Heart right ventricle (tissue), 16 donors: ENCODE measurements at regions not wholly inside any gene's neighbourhood (a gene's known extent, or its start where the extent isn't known, plus 50 kb on each side); places are given as distances from the start of the nearest gene placed in this dataset.
A peak's percentile ranks its signal among the peaks of the same experiment; 100 is the strongest.

Experiments used
- ATAC-seq, 8 donors: fragments of 200-7000 bp; cut with Tn5 transposase; one replicate each; pipeline ENCODE4 v1.9.1; 2020; ENCODE audit warnings: mild to moderate bottlenecking in 8 of 8, moderate library complexity in 8 of 8, moderate number of reproducible peaks in 1 of 8
- DNase-seq, 2 donors: peaks; one replicate each; pipeline ENCODE4 v3.0.0-alpha.2; 2020
- H3K27ac ChIP-seq, 10 donors: fragments of 200-600 bp; sonication (generic) in 2 of 10; one replicate each; pipeline versions ENCODE4 v1.5.0 to v1.8.0; 2020 to 2022; ENCODE audit warnings: mild to moderate bottlenecking in 3 of 10
- H3K27me3 ChIP-seq, 7 donors: fragments of 200-600 bp; one replicate each; pipeline ENCODE4 v1.8.0; 2021 to 2022; ENCODE audit warnings: mild to moderate bottlenecking in 2 of 7
- H3K36me3 ChIP-seq, 9 donors: fragments of 200-600 bp; sonication (generic) in 1 of 9; one replicate each; pipeline versions ENCODE4 v1.5.0 to v1.8.0; 2020 to 2022; ENCODE audit warnings: mild to moderate bottlenecking in 2 of 9
- H3K4me1 ChIP-seq, 9 donors: fragments of 200-600 bp; sonication (generic) in 1 of 9; one replicate each; pipeline versions ENCODE4 v1.5.0 to v1.8.0; 2020 to 2022; ENCODE audit warnings: mild to moderate bottlenecking in 4 of 9
- H3K4me3 ChIP-seq, 10 donors: fragments of 200-600 bp; sonication (generic) in 2 of 10; one replicate each; pipeline versions ENCODE4 v1.5.0 to v1.8.0; 2020 to 2022; ENCODE audit warnings: mild to moderate bottlenecking in 7 of 10, moderate library complexity in 2 of 10
- H3K9me3 ChIP-seq, 11 donors: fragments of 200-600 bp in 10 of 11; sonication (generic) in 2 of 11; one replicate each; pipeline versions ENCODE4 v1.5.0 to v1.8.0; 2013 to 2022; ENCODE audit warnings: mild to moderate bottlenecking in 2 of 11, control low read depth in 1 of 11, moderate library complexity in 1 of 11
- CTCF ChIP-seq, 9 donors: fragments of 200-600 bp; sonication (generic) in 2 of 9; IDR thresholded peaks; one replicate each; pipeline versions ENCODE4 v1.5.0 to v1.8.0; 2021 to 2022; ENCODE audit warnings: antibody characterized with exemption in 9 of 9, mild to moderate bottlenecking in 5 of 9, moderate library complexity in 1 of 9
- WGBS, 2 donors: extraction: QIAGEN DNeasy Blood & Tissue Kit; methylation state at CpG; one replicate each; pipeline ENCODE4 v1.1.7; 2013; ENCODE audit warnings: inconsistent platforms in 1 of 2; 5-methylcytosine and 5-hydroxymethylcytosine counted together
- intact Hi-C, 10 donors: fragments of 100-400 bp; cut with DNase I; formaldehyde crosslinking; loops; one replicate each; pipeline versions ENCODE4 v1.11.1 to v1.14.2; 2022
- donor health status: Arrhythmogenic right ventricular cardiomyopathy.
- donor health status: ischemic (EF 13 %, LVEDD 7.1; RV severe dilation, severe dysfunction).
- donor health status: healthy with polysubstance abuse.
- donor health status: DM: no; HTN: yes; CAD: no.
- donor health status: DM: no; HTN: no; CAD: no.
- donor health status: ischemic (EF 25% LVEDD 6.9; RV normal size, moderate dysfunction).
- donor health status: ischemic (EF 25% LVEDD 5.7; RV mildly dilated, moderate dysfunction).
- donor health status: healthy.
- donor health status: DM: yes; HTN: yes; CAD: no.
- donor health status: Ischemic cardiomyopathy.
- donor health status: ischemic (EF 35%, LVEDD 5.7; RV mildly dilated, moderate dysfunction).
- donor health status: nonischemic (EF 11% LVEDD 7.7; RV severe dilation, severe dysfunction).
- donor health status: DM: yes; HTN: yes; CAD: no.
- donor health status: PGD.
- donor health status: ischemic (EF 29% LVEDD 5.4; RV normal size, mild dysfunction).
- donor health status: nonischemic (EF 23%, LVEDD 6.1; RV moderate dilation, normal function).

GRCh38 chr22:44364751-44365130, 52.0 kb upstream of the SHISAL1 start:
- Histone ChIP-seq H3K36me3 (no peaks in the 10 kb centered on the region), H3K27ac (peak overlapping the region in 5 of 10 donors; percentile 73 to 89 (median 82)), H3K9me3 (no peaks in the 10 kb centered on the region), H3K4me1 (peaks cover 11 to 70% (median 45%) of the 10 kb centered on the region in 9 donors), H3K4me3 (no peak overlapping the region), H3K27me3 (no peaks in the 10 kb centered on the region)
- WGBS, 2 donors: 66 to 72% methylated on average over 12 of the region's 12 CpGs
- no peak for DNase-seq
- no peak for ATAC-seq
- TF ChIP-seq CTCF (IDR thresholded peaks at IDR 0.05): no peak
- intact Hi-C loops: loop anchor here in 2 of 10 donors (5.0 to 10.0 kb wide), 2 partner anchors 128 to 130 kb away; partner anchors contain the start of gene RTL6 (in 1 of the 2)

GRCh38 chr22:44363980-44364750, 51.4 kb upstream of the SHISAL1 start:
- Histone ChIP-seq H3K36me3 (no peaks in the 10 kb centered on the region), H3K4me1 (peaks cover 11 to 70% (median 45%) of the 10 kb centered on the region in 9 donors), H3K27me3 (no peaks in the 10 kb centered on the region), H3K27ac (peak overlapping the region in 9 of 10 donors; percentile 18 to 89 (median 73)), H3K4me3 (no peak overlapping the region), H3K9me3 (no peaks in the 10 kb centered on the region)
- WGBS, 2 donors: 48 to 54% methylated on average over 11 of the region's 11 CpGs
- peak; percentile 17 to 81 (median 60) for ATAC-seq
- peak; percentile 52 to 68 for DNase-seq
- no peak for TF ChIP-seq CTCF (IDR thresholded peaks at IDR 0.05)
- intact Hi-C loops: loop anchor here in 2 of 10 donors (5.0 to 10.0 kb wide), 2 partner anchors 128 to 131 kb away; partner anchors contain the start of gene RTL6 (in 1 of the 2)

DNA sequence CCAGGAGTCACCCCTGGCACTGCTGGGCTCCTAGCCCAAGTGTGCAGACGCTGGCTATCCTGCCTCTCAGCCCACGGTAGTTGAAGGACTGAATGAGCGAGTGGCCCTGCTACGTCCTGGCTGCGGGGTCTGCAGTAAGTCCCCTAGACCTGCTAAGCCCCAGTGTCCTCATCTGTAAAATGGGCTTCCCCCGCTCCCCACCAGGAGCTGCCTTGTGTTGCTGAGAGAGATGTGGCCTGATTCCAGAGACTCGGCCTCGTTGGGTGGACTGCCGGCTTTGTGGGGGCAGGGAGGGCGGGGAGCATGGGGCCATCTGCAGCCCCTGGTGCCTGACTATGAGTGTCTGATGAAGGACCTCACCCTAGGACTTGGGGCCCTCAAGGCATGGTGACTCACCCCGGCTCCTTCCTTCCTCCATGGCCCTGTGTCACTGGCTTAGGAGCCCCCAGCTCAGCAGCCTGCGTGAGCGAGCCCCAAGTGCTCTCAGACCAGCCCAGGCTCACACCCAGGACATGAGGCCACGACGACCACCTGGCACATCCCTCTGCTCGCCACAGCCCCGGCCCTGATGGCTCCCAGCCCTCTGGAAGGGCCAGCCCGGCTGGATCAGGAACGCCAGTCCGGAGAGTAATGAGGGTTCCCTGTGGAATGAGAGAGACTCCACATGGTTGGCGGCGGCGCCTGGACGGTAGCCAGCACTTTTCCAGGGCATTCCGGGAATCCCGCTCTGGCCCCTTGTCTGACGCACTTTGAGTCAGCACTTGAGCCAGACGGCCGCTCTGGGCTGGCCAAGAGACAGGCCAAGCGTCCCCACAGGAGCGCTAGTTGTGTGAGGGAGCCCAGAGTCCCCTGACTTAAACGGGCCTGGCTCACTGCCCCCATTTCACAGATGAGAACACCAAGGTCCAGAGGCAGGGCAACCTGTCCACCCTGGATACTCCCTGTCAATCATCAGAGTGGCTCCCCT, 50.5 kb upstream of the SHISAL1 start:
- intact Hi-C loops: loop anchor here in 2 of 10 donors (5.0 to 10.0 kb wide), 2 partner anchors 129 to 132 kb away; partner anchors contain the start of gene RTL6 (in 1 of the 2)
- no peak overlapping the region for H3K4me3 ChIP-seq

More for the DNA sequence above, 50.5 kb upstream of the SHISAL1 start:
- ATAC-seq (peak; percentile 76 to 92 (median 88)), DNase-seq (peak; percentile 92 to 93)
- no peaks in the 10 kb centered on the region for H3K9me3 ChIP-seq
- TF ChIP-seq CTCF (IDR thresholded peaks at IDR 0.05): no peak
- H3K27ac ChIP-seq: peak overlapping the region in 9 of 10 donors; percentile 22 to 89 (median 73)
- H3K4me1 ChIP-seq: peaks cover 11 to 72% (median 45%) of the 10 kb centered on the region in 9 donors
- 35 to 41% methylated on average over 32 of the region's 32 CpGs for WGBS, 2 donors
- H3K27me3 ChIP-seq: no peaks in the 10 kb centered on the region
- H3K36me3 ChIP-seq: no peaks in the 10 kb centered on the region
